ENCODE measurements at regions not wholly inside any gene's neighbourhood (a gene's known extent, or its start where the extent isn't known, plus 50 kb on each side); places are given as distances from the start of the nearest gene placed in this dataset.

- no peaks in the 10 kb centered on the region for H3K4me1 ChIP-seq (replicated peaks in 1 of 2; ENCODE audit: control insufficient read depth in 2 of 2, insufficient read depth in 2 of 2, low read length in 2 of 2)
- no TSS peak for BruUV-seq (replicated peaks)
- no peak overlapping the region for H3K4me3 ChIP-seq
- H3K79me2 ChIP-seq (ENCODE audit: control insufficient read depth, insufficient read depth, low read length): no peaks in the 10 kb centered on the region
- CTCF ChIA-PET (ENCODE audit: low intra/inter-chr PET ratio): no interaction called here
- no peak overlapping the region for H3K9ac ChIP-seq (ENCODE audit: insufficient read depth in 1 of 2, low read depth in 2 of 2, low read length in 2 of 2)
- H3K9me3 ChIP-seq (replicated peaks; ENCODE audit: control insufficient read depth, insufficient read depth, low read depth, low read length): no peaks in the 10 kb centered on the region
- FAIRE-seq (no peak), ATAC-seq (no peak), DNase-seq (ENCODE audit: extremely low read depth in 1 of 4, low spot score in 3 of 4) (no peak)
- H3K27ac ChIP-seq (ENCODE audit: extremely low read depth, low read depth, low read length): no peak overlapping the region
- no peak overlapping the region for H3K4me2 ChIP-seq (ENCODE audit: insufficient read depth, low read length)
- POLR2A ChIA-PET: no interaction called here
- H2AFZ ChIP-seq (ENCODE audit: low read depth, low read length): no peak overlapping the region
- H3K9me1 ChIP-seq (ENCODE audit: control insufficient read depth, insufficient read depth, low read length): no peaks in the 10 kb centered on the region
- no peaks in the 10 kb centered on the region for H4K20me1 ChIP-seq (replicated peaks; ENCODE audit: control insufficient read depth, insufficient read depth, low read length)
- in situ Hi-C loops (cut with MboI): no loop called here
- no peaks in the 10 kb centered on the region for H3K27me3 ChIP-seq (ENCODE audit: control insufficient read depth in 2 of 2, insufficient read depth in 2 of 2, low read length in 2 of 2)
- H3K36me3 ChIP-seq (ENCODE audit: control insufficient read depth, insufficient read depth, low read length): no peaks in the 10 kb centered on the region
- intact Hi-C loops (cut with micrococcal nuclease): no loop called here
- 0% methylated on average over 6 of the region's 6 CpGs for WGBS (ENCODE audit: insufficient coverage, low coverage, missing lambda C conversion rate)
- TF ChIP-seq KAT8 (IDR thresholded peaks at IDR 0.05; ENCODE audit: low read depth): no peak
- TF ChIP-seq CTCFL (IDR thresholded peaks at IDR 0.05; ENCODE audit: borderline replicate concordance, insufficient read depth, low read depth, low read length, poor library complexity, severe bottlenecking): no peak
- TF ChIP-seq SFPQ (IDR thresholded peaks at IDR 0.05; ENCODE audit: low read depth, low read length): no peak
- no peak for TF ChIP-seq SNAPC5 (CRISPR knock-in tag; IDR thresholded peaks at IDR 0.05)
- no peak for TF ChIP-seq CHD4 (IDR thresholded peaks at IDR 0.05; ENCODE audit: insufficient read depth, insufficient replicate concordance, low read depth, low read length, poor library complexity, severe bottlenecking)
- TF ChIP-seq HDAC8 (tag; IDR thresholded peaks at IDR 0.05): no peak
- no peak for TF ChIP-seq NR1H2 (CRISPR knock-in tag; IDR thresholded peaks at IDR 0.05)
- no peak for TF ChIP-seq SIN3B (IDR thresholded peaks at IDR 0.05; ENCODE audit: low read depth)
- no peak for TF ChIP-seq MBD1 (CRISPR knock-in tag; IDR thresholded peaks at IDR 0.05)
Measured at GRCh38 chr14:62269204-62269603, 507.0 kb downstream of the SNAPC1 start.
